Upper lobe of left lung (tissue), 4 donors: ENCODE measurements at regions not wholly inside any gene's neighbourhood (a gene's known extent, or its start where the extent isn't known, plus 50 kb on each side); places are given as distances from the start of the nearest gene placed in this dataset.

Source experiments
- EP300 ChIP-seq, 4 donors: sonication (generic); formaldehyde crosslinking; IDR thresholded peaks; one replicate each; pipeline ENCODE4 v1.5.1; 2017; ENCODE audit warnings: antibody characterized with exemption in 4 of 4, control low read depth in 2 of 4
- POLR2A ChIP-seq, 4 donors: fragments of 450-650 bp; IDR thresholded peaks; one replicate each; pipeline ENCODE4 v1.5.1; 2016 to 2017; ENCODE audit warnings: antibody characterized with exemption in 4 of 4, mild to moderate bottlenecking in 2 of 4
- TF ChIP-seq, protein P1 (sequence below), 6 experiments: fragments of 450-650 bp in 4 of 6; fragments of 200-600 bp in 2 of 6; sonication (generic) in 2 of 6; IDR thresholded peaks; one replicate each; pipeline ENCODE4 v1.5.1; 2016 to 2019; ENCODE audit warnings: antibody characterized with exemption in 6 of 6

DNA sequence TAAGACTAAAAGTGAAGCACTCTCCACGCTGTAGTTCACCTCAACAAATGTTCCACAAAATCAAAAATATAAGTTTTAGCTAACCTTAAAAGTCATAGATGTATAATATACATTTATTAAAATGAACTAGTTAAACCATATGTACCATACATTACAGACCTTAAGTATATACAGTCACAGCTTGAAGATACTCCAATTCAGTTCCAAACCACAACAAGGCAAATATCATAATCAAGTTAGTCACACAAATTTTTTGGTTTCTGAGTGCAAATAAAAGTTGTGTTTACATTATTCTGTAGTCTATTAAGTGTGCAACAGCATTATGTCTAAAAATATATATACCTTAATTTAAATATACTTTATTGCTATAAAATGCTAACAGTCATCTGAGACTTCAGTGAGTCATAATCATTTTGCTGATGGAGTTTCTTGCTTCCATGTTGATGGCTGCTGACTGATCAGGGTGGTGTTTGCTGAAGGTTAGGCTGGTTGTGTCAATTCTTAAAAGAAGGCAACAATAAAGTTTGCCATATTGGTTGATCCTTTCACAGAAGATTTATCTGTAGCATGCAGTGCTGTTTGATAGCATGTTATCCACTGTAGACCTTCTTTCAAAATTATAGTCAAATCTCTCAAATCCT is 736.7 kb downstream of the NSUN3 start:
- TF ChIP-seq, protein P1, sequence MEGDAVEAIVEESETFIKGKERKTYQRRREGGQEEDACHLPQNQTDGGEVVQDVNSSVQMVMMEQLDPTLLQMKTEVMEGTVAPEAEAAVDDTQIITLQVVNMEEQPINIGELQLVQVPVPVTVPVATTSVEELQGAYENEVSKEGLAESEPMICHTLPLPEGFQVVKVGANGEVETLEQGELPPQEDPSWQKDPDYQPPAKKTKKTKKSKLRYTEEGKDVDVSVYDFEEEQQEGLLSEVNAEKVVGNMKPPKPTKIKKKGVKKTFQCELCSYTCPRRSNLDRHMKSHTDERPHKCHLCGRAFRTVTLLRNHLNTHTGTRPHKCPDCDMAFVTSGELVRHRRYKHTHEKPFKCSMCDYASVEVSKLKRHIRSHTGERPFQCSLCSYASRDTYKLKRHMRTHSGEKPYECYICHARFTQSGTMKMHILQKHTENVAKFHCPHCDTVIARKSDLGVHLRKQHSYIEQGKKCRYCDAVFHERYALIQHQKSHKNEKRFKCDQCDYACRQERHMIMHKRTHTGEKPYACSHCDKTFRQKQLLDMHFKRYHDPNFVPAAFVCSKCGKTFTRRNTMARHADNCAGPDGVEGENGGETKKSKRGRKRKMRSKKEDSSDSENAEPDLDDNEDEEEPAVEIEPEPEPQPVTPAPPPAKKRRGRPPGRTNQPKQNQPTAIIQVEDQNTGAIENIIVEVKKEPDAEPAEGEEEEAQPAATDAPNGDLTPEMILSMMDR (IDR thresholded peaks at IDR 0.05), result no peak
- TF ChIP-seq EP300 (IDR thresholded peaks at IDR 0.05), result no peak
- TF ChIP-seq POLR2A (IDR thresholded peaks at IDR 0.05), result no peak
